Keratinocyte (primary cell): ENCODE measurements at regions not wholly inside any gene's neighbourhood (a gene's known extent, or its start where the extent isn't known, plus 50 kb on each side); places are given as distances from the start of the nearest gene placed in this dataset.

Source experiments
- DNase-seq: peaks from one replicate; pipeline ENCODE4 v3.0.0-alpha.2; 2011; ENCODE audit warnings: low read depth, missing footprints, low spot score
- FAIRE-seq: peaks from 2 replicates; lab custom pipeline; 2011; peaks lifted over from hg19 to GRCh38; lab: Jason Lieb, UNC
- H2AFZ ChIP-seq: 2 replicates; pipeline ENCODE4 v1.6.0; 2012; ENCODE audit warnings: low read length, control low read depth, inconsistent platforms; ENCODE audit not compliant: control insufficient read depth
- H3K27ac ChIP-seq: 2 replicates; pipeline ENCODE4 v1.5.1; 2011; ENCODE audit warnings: low read length; ENCODE audit not compliant: control insufficient read depth, insufficient read depth
- H3K27me3 ChIP-seq: 3 replicates; pipeline ENCODE4 v1.6.0; 2011; ENCODE audit warnings: low read length; ENCODE audit not compliant: control insufficient read depth, insufficient read depth; ENCODE audit errors: extremely low read depth
- H3K36me3 ChIP-seq, 2 experiments: 2 replicates in 1 of 2; 3 replicates in 1 of 2; pipeline ENCODE4 v1.5.1; 2011; ENCODE audit warnings: low read length in 2 of 2, mild to moderate bottlenecking in 1 of 2; ENCODE audit not compliant: control insufficient read depth in 2 of 2, insufficient read depth in 2 of 2; ENCODE audit errors: extremely low read depth in 1 of 2
- H3K4me1 ChIP-seq: 3 replicates; pipeline ENCODE4 v1.5.1; 2011; ENCODE audit warnings: low read length; ENCODE audit not compliant: control insufficient read depth, insufficient read depth; ENCODE audit errors: extremely low read depth
- H3K4me2 ChIP-seq: 3 replicates; pipeline ENCODE4 v1.6.0; 2011; ENCODE audit warnings: low read depth, low read length; ENCODE audit not compliant: control insufficient read depth, insufficient read depth; ENCODE audit errors: extremely low read depth
- H3K4me3 ChIP-seq, 3 experiments: fragments of 200-600 bp in 1 of 3; sonication (generic) in 1 of 3; 2 replicates in 2 of 3; 3 replicates in 1 of 3; pipeline ENCODE4 v1.5.1; 2011 to 2016; ENCODE audit warnings: low read length in 3 of 3, mild to moderate bottlenecking in 3 of 3, control low read depth in 2 of 3, inconsistent platforms in 1 of 3, low read depth in 1 of 3, mixed read lengths in 1 of 3, mixed run types in 1 of 3, moderate library complexity in 1 of 3; ENCODE audit not compliant: control insufficient read depth in 2 of 3, insufficient read depth in 2 of 3; ENCODE audit errors: extremely low read depth in 1 of 3
- H3K79me2 ChIP-seq: 2 replicates; pipeline ENCODE4 v1.6.0; 2012; ENCODE audit warnings: low read length; ENCODE audit not compliant: control insufficient read depth, insufficient read depth
- H3K9ac ChIP-seq: 3 replicates; pipeline ENCODE4 v1.6.0; 2011; ENCODE audit warnings: low read length; ENCODE audit not compliant: control insufficient read depth, insufficient read depth; ENCODE audit errors: extremely low read depth
- H3K9me1 ChIP-seq: 3 replicates; pipeline ENCODE4 v1.6.0; 2011; ENCODE audit warnings: low read length; ENCODE audit not compliant: control insufficient read depth, insufficient read depth; ENCODE audit errors: extremely low read depth
- H3K9me3 ChIP-seq: 2 replicates; pipeline ENCODE4 v1.5.1; 2012; ENCODE audit warnings: low read depth, low read length; ENCODE audit not compliant: control insufficient read depth
- H4K20me1 ChIP-seq: 3 replicates; pipeline ENCODE4 v1.6.0; 2011; ENCODE audit warnings: low read length; ENCODE audit not compliant: control insufficient read depth, insufficient read depth; ENCODE audit errors: extremely low read depth
- CTCF ChIP-seq, 3 experiments: IDR thresholded peaks in 1 of 3; conservative IDR thresholded peaks in 1 of 3; optimal IDR thresholded peaks in 1 of 3; 2 replicates in 2 of 3; 3 replicates in 1 of 3; pipeline versions ENCODE3 to v1.5.1; 2011; ENCODE audit warnings: low read length in 3 of 3, mild to moderate bottlenecking in 3 of 3, moderate library complexity in 2 of 3, control low read depth in 1 of 3, inconsistent platforms in 1 of 3; ENCODE audit not compliant: insufficient read depth in 2 of 3; ENCODE audit errors: extremely low read depth in 1 of 3
- EZH2 ChIP-seq: IDR thresholded peaks from one replicate; pipeline ENCODE4 v1.6.1; 2012; ENCODE audit warnings: inconsistent platforms, mild to moderate bottlenecking, low read length, moderate library complexity
- dilution Hi-C: fragments of 300-500 bp; cut with MboI; formaldehyde crosslinking; loops from one replicate; pipeline ENCODE4 v1.7.0; 2020; ENCODE audit warnings: low sequenced_read_pairs; ENCODE audit not compliant: extremely low pct_ligation_motif_present

DNA sequence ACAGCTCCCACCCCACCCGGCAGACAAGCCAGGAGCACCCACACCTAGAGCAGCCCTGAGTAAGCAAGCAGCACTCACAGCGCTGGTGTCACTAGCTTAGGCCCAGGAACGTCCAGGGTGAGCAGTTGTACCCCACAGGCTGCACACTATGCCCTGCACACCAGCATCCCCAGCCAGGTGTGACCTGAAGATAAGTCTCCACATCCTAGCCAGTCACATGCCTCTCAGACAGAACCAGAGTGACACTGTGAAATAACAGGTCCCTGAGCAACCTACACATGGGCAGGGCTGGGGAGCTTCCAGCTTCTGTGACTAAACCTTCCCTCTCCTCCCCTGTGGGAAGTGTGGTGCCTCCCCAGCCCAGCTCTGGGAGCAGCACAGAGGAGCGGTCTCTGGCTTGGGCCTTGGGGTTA is 253.6 kb downstream of the UACA start:
- dilution Hi-C loops, result no loop called here
- H3K27me3 ChIP-seq, result peaks cover 19% of the 10 kb centered on the region
- no peak for FAIRE-seq
- H3K4me3 ChIP-seq, result no peak overlapping the region
- H3K79me2 ChIP-seq, result no peaks in the 10 kb centered on the region
- no peak overlapping the region for H2AFZ ChIP-seq
- H3K27ac ChIP-seq, result no peak overlapping the region
- H3K9me3 ChIP-seq, result peaks cover 12% of the 10 kb centered on the region
- H3K9me1 ChIP-seq, result peaks cover 3% of the 10 kb centered on the region
- no peaks in the 10 kb centered on the region for H4K20me1 ChIP-seq
- DNase-seq, result no peak
- peaks cover 35% of the 10 kb centered on the region for H3K4me1 ChIP-seq
- no peaks in the 10 kb centered on the region for H3K36me3 ChIP-seq
- no peak overlapping the region for H3K4me2 ChIP-seq
- H3K9ac ChIP-seq, result no peak overlapping the region
- TF ChIP-seq EZH2, result no peak
- TF ChIP-seq CTCF (optimal IDR thresholded peaks at IDR 0.05 in 1 of 3, IDR thresholded peaks at IDR 0.05 in 1 of 3, conservative IDR thresholded peaks at IDR 0.05 in 1 of 3; ENCODE audit: extremely low read depth in 1 of 3, insufficient read depth in 2 of 3, low read length in 3 of 3), result no peak

DNA sequence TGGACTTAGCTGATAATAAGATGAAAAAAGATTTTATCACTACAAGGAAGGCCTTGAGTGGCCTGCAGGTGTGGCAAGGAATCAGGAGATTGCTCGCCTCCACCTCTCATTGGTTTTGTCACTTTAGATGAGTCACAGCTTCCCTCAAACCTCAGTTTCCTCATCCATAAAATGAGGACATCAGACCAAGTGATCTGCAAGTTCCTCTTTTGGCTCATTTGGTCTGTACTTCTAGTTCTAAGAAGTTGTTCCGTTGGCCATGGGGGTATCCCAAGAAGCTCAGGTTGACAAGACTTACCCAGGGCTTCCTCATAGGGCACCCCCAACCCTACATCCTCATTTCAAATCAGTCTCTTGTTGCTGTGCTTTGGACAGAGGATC is 254.1 kb downstream of the UACA start:
- peaks cover 39% of the 10 kb centered on the region for H3K4me1 ChIP-seq

More for the DNA sequence above, 254.1 kb downstream of the UACA start:
- FAIRE-seq (no peak), DNase-seq (no peak)
- no peaks in the 10 kb centered on the region for H3K79me2 ChIP-seq
- peak overlapping the region; percentile 50 for H3K4me2 ChIP-seq
- no peak overlapping the region for H3K9ac ChIP-seq
- peak overlapping the region; percentile 22 for H3K27ac ChIP-seq
- peak in 1 of 3 experiments; percentile 2 for TF ChIP-seq CTCF (optimal IDR thresholded peaks at IDR 0.05 in 1 of 3, IDR thresholded peaks at IDR 0.05 in 1 of 3, conservative IDR thresholded peaks at IDR 0.05 in 1 of 3; ENCODE audit: extremely low read depth in 1 of 3, insufficient read depth in 2 of 3, low read length in 3 of 3)
- no peak for TF ChIP-seq EZH2
- no peaks in the 10 kb centered on the region for H3K36me3 ChIP-seq
- H3K9me3 ChIP-seq, result peaks cover 12% of the 10 kb centered on the region
- peaks cover 14% of the 10 kb centered on the region for H3K27me3 ChIP-seq
- H3K4me3 ChIP-seq, result no peak overlapping the region
- H4K20me1 ChIP-seq, result no peaks in the 10 kb centered on the region
- dilution Hi-C loops, result no loop called here
- peaks cover 5% of the 10 kb centered on the region for H3K9me1 ChIP-seq
- H2AFZ ChIP-seq, result no peak overlapping the region
